ENCODE measurements at regions not wholly inside any gene's neighbourhood (a gene's known extent, or its start where the extent isn't known, plus 50 kb on each side); places are given as distances from the start of the nearest gene placed in this dataset.
"Not testable (repeated sequence)": the region's sequence is repeated elsewhere in the genome, so short reads cannot be mapped to it uniquely, and the experiment has no call there.

DNA sequence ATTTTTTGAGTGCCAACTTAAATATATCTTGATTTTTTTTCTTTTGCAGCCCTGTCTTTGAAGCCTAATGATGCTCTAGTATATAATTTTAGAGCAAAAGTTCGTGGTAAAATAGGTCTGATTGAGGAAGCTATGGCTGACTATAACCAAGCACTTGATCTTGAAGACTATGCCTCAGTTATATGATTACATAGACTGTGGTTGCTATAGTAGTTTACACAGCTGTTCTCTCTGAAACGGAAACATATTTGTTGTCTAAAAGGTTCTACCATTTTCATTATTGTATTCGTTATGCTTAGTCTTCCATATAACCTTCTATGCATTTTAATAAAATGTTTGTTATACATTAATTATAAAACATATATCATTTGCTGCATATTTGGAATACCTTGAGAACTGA, 246.7 kb downstream of the TTC6 start:
- no peak for DNase-seq (ENCODE audit: low read depth, low spot score)

DNA sequence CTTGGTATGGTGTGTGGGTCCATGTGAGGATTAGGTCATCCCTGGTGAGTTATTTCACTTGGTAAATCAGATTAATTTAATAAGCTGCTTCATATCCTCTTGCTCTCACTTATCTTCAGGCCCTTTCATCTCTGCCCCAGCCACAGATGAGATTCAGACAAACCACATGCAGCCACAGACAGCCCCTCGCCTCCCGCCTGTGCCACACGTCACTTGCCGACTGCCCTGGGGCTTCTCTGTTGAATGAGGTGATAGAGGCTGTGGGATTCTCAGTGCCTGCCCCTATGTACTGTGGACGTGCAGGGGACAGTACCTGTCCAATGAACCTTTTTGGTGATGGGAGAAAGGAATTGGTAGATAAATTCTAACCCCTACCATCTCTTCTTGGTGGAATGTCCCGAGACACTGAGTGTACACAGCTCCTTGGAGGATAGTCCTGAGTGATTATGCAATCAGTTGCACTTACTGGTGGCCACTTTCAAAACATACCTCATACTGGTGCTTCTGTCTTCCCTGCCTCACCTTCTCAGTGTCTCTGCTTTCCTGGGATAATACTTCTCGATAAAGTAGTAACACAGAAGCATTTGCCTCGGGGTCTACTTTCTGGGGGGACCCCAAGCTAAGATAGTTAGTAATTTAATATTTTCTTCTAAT, 248.7 kb downstream of the TTC6 start:
- DNase-seq (ENCODE audit: low read depth, low spot score) = no peak

DNA sequence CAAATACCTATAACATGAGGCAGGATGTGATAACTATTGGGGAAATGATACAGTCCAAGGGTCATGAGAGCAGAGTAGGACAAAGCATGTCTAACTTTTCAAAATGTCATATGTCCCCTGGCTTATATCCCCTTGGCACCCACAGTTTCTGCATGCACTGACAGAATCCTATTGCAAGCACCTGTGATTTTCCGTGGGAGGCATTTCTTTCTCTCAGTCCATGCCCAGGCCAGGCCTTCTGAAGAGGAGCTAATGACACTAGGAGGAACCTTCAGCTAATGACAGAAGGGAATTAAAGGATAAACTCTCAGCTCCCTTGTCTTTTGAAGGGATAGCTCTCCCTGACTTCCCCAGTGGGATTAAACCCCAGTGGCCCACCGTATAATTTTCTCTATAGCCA, 249.2 kb downstream of the TTC6 start:
- no peak for DNase-seq (ENCODE audit: low read depth, low spot score)

DNA sequence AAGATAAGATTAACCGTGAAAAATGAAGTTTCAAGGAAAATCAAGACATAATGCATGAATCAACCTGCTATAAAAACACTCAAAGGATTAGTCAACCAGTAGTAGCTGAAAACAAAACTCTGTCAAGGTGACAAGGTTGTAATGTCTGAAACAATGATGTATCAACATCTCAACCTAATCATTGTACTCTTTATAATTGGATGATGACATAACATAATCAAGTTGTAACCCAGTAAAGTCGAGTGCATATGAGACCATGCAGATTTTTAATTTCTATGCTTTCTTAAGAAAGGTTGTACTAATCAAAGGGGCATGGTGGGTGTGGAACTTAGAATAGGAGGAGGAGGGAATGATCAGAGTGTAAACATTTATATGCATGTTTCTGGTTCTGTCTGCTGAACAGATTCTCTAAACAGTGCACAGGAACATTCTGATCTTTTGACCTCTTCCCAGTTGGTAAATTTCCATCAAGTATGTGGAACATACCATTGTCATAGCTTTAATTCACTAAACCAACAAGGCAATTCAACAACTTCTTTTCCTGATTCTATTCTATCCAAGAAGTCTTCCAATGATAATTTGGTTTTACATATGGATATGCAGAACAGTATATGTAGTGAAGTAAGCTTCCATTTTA, 253.7 kb downstream of the TTC6 start:
- no peak for DNase-seq (ENCODE audit: low read depth, low spot score)

DNA sequence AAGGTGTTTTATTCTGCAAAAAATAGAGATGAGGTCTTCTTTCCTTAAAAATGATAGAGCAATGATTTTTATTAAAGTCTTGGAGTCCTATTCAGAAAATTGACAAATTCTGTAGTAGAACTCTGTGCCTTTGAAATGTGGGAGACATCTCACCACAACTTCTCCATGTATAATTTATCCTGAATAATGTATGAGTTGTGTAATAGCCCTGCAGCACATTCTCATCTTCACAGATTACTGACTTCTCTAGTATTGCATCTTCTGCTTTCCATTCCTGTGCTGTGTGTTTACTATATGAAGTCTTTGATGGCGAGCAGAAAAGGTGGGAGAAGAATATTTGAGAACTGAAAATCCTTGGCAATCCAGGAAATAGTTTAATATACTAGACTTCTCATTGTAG, 255.6 kb downstream of the TTC6 start:
- DNase-seq (ENCODE audit: low read depth, low spot score) = no peak

DNA sequence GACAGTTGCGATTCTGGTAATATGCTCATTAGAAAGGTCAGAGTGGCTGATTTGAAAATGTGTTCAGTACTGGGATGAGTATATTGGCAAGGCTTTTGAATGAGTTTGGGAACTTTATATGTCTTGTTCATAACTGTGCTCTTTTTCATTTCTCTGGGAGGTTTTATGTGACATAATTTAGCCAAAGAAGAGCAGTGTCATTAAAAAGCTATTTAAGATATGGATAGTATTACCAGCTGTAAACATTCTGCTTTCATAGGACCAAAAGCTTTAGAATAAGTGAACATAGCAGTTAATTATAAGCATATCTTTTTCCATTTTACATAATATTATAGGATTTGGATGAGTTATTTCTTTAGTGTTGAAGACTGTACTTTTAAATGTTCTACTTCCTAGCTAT, 260.4 kb downstream of the TTC6 start:
- DNase-seq (ENCODE audit: low read depth, low spot score) = no peak

DNA sequence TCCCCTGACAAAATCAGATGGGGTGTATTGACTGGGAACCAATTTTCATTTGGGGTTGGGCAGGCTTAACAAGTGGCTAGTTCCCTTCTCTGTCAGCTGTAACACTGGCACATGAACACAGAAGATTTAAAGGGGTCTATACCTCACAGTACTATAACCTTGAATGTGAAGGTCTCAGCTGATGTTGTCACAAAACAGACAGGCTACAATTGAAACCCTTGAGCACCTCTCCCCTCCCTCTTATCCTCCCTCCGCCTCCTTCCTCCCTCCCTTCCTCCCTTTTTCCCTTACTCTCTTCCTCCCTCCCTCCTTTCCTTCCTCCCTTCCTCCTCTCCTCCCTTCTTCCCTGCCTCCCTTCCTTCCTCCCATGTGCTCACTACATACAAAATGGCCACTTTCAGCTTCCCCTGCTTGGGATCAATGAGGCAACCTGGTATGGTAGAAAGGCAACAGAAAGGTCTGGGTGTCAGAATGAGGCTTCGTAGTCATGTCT, 262.4 kb downstream of the TTC6 start:
- no peak for DNase-seq (ENCODE audit: low read depth, low spot score)

DNA sequence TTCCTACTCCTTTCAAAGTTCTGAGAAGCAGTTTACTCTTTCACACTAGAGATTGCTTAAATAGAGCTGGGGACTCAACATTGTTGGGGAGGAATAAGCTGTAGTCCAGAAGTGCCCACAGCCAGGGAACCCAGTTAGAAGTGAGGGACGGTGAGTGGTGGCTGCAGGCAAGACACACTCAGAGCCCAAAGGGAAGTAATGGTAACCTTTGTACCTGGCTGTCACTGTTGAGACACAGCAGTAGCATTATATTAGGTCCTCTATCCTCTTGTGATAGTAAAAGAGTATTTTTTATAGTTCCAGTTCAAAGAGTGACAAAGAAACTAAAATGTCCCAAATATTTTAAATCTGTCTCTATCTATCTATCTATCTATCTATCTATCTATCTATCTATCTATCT, 263.3 kb downstream of the TTC6 start:
- no peak for DNase-seq (ENCODE audit: low read depth, low spot score)

DNA sequence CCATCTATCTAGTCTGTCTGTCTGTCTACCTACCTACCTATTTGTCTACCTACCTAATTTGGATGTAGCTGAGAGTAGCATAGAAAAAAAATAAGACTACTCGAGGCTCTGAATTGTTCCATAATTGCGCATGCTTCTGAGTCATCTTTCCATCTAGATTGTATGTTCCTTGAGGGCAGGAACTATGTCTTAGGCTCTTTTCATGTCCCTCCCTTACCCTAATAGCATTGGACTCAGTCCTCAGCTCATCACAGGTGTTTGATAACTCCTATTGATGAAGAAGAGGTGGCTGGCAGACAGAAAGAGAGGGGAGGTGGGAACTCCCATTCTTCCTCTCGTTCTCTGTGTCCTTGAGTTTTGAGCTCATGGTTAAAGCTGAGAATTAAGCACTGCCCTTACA, 263.7 kb downstream of the TTC6 start:
- no peak for DNase-seq (ENCODE audit: low read depth, low spot score)

DNA sequence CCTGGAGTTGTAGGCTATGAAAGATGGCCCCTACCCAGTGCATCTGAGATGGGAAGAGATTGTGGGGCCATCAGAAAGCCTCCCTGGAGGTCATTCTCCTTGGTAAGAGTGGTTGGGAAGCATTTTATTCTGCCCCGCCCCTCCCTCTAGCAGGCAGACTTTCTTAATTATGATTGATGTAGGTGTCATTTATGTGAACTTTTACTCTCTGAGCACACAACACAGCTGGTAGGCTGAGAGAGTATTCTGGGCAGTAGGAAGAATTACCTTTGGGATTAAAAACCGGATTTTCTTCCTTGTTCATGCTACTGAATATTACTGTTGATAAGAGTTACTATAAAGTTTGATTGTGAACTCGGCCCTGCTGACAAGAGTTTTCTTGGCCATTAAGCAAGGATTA, 266.8 kb downstream of the TTC6 start:
- DNase-seq (ENCODE audit: low read depth, low spot score) = no peak

DNA sequence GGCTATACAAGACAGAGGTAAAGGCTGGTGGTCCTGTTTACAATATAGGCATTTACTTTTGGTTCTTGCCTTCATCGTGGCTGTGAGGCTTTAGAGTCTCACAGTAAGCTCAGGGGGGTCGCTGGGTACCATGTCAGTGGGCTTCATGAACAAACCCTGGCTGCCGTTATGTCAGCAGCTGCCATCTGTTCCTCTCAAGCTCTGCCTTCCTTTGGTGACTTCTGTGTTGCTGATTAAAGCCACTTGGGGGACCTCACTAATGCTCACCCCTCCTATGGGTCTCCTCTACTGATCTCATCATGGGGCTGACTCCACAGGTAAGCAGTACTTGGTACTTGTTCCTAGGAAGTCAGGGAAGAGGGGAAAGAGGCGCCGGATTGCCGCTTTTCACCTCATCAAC, 268.7 kb downstream of the TTC6 start:
- no peak for DNase-seq (ENCODE audit: low read depth, low spot score)

DNA sequence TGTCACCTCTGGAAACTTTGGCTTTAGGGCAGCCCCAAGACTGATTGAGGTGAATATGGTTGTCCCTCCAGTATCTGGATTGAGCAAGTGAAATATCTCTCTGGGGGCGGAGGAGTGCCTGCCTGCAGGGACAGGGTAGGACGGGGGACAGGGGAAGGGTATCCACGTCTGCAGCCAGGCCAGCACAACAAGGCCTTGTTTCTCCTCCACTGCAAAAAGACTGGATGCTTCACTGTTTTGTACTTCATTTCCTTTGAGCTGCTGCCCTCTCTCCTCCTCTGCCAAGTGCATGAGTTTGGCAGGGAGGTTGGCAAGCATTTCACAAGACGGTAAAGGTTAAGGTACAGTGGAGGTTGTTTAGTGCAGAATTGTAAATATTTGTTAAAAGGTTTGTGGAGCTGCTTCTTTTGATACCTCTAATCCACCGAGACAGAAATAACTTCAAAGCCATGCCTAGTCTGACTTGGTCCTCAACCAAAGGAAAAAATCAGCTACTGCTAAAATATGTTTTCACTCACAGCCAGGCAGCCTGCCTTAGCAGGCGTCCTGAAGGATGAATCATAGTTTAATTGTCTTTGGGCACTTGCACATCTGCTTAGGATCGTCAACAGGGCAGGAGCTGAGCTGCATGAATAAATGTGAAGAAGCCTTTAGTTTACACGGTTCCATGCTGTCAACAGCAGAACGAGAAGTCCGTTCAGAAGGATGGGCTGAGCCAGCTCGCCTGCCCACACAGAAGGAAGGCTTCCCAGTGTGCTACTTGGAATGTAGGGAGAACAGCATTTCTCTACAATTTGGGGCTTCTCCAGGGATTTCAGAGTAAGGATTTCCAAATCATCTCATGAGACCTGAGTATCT, 269.7 kb downstream of the TTC6 start:
- no peak for DNase-seq (ENCODE audit: low read depth, low spot score)

DNA sequence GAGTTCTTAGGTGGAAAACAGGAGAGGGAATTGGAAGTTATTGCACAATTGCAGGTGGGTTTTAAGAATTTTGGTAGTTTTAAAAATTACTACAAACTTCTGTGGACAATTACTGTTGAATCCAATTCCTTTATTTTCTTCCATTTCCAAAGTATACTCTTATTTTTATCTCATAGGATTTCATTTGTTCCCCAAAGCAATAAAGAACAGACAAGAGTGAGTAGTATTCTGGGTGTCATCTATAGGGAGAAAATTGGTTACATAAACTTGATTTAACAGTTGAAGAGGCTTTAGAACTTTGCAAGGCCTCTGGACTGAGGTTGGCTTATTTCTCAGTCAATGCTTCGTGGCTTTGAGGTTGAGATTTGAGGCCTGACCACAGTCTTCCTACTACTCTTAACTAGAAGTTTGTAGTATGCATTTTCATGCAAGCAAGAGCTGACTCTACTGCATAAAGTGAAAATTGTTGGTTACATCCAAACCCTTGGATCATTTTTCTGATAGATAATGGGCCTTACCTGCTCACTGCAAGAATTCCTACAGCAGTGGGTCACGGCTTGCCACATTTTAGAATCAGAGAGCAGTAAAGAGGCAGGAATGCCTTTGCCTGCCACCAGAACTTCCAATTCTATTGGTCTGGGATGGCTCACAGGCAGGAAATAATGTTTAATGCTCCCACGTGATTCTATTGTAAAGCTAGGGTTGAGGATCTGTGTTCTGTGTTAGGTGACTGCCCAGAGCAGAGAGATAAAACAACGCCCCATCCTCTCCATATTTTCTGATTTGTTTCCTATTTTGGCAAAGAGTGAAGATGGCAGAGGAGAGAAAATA, 270.5 kb downstream of the TTC6 start:
- DNase-seq (ENCODE audit: low read depth, low spot score) = no peak

DNA sequence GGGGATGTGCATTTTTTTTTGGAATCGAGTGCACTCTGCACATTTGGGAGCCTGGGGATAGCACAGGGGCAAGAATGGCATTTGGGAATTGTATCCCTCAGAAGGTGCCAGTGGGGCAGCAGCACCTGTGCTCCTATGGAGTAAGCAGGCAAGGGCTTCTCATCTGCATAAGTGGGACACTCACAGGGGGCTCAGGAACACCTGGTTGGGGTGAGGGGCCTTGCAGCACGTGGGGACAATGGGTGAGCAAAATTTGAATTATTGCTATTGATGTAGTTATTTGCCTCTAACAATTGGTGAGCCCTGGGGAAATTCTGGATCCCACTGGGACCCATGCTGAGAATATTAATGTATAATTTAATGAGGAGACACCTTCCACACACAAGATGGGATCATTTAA, 274.2 kb downstream of the TTC6 start:
- DNase-seq (ENCODE audit: low read depth, low spot score) = no peak

DNA sequence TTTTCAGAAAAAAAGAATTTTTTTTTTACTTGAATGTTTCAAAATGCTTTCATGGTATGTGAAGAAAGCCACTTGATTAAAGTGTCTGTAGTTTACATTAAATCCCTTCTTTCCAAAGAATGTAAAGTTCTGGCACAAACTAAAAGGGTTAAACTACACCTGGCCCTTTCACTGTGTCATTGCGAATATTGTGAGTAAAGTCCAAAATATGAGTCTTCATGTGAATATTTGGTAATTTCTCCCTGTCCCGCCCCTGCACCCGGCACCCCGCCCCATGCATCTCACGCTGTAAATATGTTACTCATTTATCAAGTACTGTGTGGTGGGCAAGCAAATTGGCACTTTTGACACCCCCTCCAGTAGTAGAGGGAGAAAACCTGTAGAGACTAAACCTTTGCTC, 274.7 kb downstream of the TTC6 start:
- DNase-seq (ENCODE audit: low read depth, low spot score) = no peak

DNA sequence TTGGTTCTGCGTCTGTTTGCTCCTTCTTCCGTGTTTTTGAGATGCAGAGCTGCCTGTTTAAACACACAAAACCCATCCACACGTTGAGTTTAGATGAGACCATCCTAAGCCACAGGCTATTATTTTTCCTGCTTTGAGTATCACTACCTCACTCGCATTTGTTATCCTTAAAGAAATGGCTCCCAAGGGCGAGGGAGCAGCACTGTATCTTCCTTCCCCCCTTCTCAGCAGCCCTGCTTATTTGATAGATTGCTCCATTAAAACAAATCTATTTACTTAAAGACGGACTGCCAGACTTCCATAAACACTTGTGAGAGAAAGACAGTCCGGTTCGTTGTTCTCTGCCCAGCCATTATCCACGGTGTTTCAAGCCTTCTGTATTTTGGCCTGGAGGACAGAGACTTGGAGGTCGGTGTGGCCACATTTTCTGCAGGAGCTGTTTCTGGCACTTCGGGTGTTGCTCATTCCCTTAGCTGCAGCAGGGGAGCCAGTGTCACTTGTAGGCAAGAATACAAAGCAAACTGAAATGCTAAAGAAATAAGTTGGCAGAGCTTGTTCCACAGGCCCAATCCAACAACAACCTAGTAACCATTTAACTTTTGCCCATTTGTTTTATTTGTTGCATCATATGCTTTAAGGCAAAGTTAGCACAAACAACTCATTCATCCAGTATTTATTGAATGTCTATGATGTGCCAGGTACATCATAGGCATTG, 275.4 kb downstream of the TTC6 start:
- no peak for DNase-seq (ENCODE audit: low read depth, low spot score)

DNA sequence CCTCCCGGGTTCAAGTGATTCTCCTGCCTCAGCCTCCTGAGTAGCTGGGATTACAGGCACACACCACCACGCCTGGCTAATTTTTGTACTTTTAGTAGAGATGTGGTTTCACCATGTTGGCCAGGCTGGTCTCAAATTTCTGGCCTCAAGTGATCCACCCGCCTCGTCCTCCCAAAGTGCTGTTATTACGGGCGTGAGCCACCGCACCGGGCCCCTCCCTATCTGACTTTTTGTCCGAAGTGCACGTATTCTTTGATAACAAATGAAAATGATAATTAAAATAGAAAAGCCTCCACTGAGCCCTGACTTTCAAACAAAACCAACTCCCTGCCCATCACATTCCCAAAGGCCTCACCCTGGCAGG, 278.6 kb downstream of the TTC6 start:
- DNase-seq (ENCODE audit: low read depth, low spot score) = not testable (repeated sequence)

DNA sequence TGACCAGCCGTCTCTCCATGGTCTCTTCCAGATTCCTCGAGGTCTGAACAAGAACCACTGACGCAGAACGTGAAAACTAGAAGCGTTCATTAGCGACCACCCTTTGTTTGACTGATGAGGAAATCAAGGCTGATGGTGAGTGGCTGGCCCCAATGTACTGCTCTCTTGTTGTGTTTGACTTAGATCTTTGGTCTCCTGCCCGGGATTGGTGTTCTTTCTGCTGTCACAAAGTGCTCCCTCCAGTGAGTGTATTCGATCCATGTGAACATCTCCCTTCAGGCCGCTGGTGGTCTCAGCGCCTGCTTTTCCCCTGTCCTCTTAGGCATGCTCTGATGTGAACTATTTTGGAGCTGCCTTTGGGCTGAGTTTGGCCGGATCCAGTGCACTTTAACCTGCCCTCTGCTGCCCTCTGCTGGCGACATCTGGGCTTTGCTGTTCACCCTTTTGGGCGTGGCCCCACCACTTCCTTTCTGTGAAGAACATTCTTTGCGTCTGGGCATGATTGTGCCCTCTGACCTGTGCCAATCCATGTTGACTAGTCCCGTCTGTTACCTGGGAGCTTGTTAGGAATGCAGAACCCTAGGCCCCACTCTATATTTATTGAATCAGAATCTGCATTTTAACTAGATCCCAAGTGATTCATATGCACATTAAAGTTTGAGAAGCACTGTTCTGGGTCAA, 279.1 kb downstream of the TTC6 start:
- peak; percentile 44 for DNase-seq (ENCODE audit: low read depth, low spot score)

DNA sequence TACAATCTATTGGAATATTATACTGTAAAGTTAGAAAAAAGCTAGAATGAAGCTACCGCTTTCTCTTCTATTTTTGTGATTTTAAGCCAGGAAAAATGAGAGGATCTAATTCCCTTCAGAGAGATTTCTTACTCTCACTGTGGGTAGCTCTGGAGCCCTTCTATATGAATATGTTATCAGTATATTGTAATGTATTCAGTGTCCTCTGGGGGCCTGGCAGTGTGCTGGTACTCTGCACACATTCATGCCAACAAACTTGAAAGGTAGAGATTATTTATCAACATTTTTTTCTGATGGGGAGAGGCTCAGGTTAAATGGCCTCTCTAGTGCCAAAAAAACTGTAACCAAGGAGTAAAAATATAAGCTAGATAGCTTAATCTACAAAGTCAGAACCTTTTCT, 292.8 kb downstream of the TTC6 start:
- no peak for DNase-seq (ENCODE audit: low read depth, low spot score)

DNA sequence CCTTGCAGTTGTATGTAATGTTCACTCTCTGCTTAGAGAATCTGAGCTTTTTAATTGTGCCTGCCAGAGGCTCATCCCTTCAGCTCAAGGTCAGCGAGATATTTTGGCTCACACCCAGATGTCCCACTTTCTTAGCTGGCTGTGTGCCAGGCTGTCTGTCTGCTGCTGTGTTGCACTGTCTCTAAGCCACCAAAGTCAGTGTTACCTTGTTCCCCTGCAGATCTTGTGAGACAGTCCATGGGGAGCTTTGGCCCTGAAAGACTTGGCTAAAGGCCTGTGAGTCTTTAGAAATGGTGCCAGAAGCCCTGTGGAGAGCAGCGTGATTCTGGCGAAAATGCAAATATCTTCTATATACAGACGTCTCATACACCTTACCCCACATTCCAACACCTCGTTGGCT, 293.7 kb downstream of the TTC6 start:
- DNase-seq (ENCODE audit: low read depth, low spot score) = no peak

DNA sequence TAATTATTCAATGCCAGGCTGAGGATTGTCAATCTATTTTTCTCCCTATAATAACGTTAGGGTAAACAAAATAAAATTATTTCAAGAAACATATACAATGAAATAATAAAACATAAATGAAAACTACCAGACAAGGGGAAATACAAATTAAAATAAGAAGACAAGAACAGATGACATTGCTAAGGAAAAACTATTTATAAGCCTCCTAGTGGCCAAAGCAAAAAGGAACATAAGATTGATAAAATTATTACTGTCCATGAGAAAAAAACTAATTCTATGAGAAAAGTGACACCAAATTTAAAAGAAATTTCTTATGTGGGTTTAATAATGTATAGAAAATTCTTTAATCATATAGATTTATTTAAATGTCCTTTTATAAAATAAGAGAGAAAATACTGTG, 294.7 kb downstream of the TTC6 start:
- no peak for DNase-seq (ENCODE audit: low read depth, low spot score)
